Suprapubic skin (tissue), 4 donors: ENCODE measurements at regions not wholly inside any gene's neighbourhood (a gene's known extent, or its start where the extent isn't known, plus 50 kb on each side); places are given as distances from the start of the nearest gene placed in this dataset.

Source experiments
- EP300 ChIP-seq: sonication (generic); formaldehyde crosslinking; IDR thresholded peaks from one replicate; pipeline ENCODE4 v1.6.1; 2017; ENCODE audit warnings: antibody characterized with exemption
- POLR2A ChIP-seq, 2 donors: fragments of 450-650 bp; IDR thresholded peaks; one replicate each; pipeline ENCODE4 v1.6.1; 2017; ENCODE audit warnings: antibody characterized with exemption in 2 of 2, mild to moderate bottlenecking in 2 of 2, moderate library complexity in 2 of 2
- POLR2AphosphoS5 ChIP-seq, 3 donors: sonication (generic); formaldehyde crosslinking; IDR thresholded peaks; one replicate each; pipeline ENCODE4 v1.6.1; 2017; ENCODE audit warnings: antibody characterized with exemption in 3 of 3
- TF ChIP-seq, protein P1 (sequence below), 2 donors: fragments of 200-600 bp in 1 of 2; fragments of 450-650 bp in 1 of 2; sonication (generic) in 1 of 2; IDR thresholded peaks; one replicate each; pipeline ENCODE4 v1.5.1; 2016 to 2019; ENCODE audit warnings: antibody characterized with exemption in 2 of 2, mild to moderate bottlenecking in 1 of 2, moderate library complexity in 1 of 2

DNA sequence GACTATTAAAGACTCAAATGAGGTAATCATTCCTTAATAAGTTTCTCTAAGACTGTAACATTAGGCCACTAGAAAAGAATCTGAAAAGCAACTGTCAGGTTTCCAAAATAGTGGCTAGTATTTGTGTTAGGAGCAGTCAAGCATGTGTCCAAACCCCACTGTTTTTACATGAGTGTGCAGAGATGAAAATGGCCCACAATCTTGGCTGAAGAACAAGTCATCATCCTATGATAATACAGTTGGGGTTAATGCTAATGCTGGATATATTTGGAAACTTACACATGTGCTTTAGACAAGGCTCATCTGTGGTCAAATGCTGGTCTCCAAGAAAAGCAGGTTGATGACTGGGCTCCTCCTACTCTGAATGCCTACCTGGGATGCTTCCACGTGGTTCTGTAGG is 73.6 kb downstream of the MAIP1 start:
- TF ChIP-seq POLR2A (IDR thresholded peaks at IDR 0.05) (no peak), POLR2AphosphoS5 (IDR thresholded peaks at IDR 0.05) (no peak), EP300 (no peak)
- TF ChIP-seq, protein P1, sequence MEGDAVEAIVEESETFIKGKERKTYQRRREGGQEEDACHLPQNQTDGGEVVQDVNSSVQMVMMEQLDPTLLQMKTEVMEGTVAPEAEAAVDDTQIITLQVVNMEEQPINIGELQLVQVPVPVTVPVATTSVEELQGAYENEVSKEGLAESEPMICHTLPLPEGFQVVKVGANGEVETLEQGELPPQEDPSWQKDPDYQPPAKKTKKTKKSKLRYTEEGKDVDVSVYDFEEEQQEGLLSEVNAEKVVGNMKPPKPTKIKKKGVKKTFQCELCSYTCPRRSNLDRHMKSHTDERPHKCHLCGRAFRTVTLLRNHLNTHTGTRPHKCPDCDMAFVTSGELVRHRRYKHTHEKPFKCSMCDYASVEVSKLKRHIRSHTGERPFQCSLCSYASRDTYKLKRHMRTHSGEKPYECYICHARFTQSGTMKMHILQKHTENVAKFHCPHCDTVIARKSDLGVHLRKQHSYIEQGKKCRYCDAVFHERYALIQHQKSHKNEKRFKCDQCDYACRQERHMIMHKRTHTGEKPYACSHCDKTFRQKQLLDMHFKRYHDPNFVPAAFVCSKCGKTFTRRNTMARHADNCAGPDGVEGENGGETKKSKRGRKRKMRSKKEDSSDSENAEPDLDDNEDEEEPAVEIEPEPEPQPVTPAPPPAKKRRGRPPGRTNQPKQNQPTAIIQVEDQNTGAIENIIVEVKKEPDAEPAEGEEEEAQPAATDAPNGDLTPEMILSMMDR (IDR thresholded peaks at IDR 0.05), result no peak
